Calu3 (cell line): ENCODE measurements at regions not wholly inside any gene's neighbourhood (a gene's known extent, or its start where the extent isn't known, plus 50 kb on each side); places are given as distances from the start of the nearest gene placed in this dataset.

Experiments
- BruUV-seq: library from RNA; stranded (reverse); fragments of 400-500 nt; replicated peaks from 2 replicates; lab custom pipeline; 2021; lab: Mats Ljungman, UMichigan
- CTCF ChIA-PET: fragments of 300-600 bp; sonication (Branson Sonifier 250); formaldehyde crosslinking; loops from one replicate; lab custom pipeline; 2022; ENCODE audit warnings: antibody characterized with exemption; lab: Charles Lee
- DNase-seq: peaks from one replicate; pipeline ENCODE4 v3.0.0; 2022
- H3K27ac Mint-ChIP-seq: one replicate; pipeline ENCODE4 v1.8.0; 2022; ENCODE audit warnings: mixed read lengths; ENCODE audit not compliant: unreplicated experiment
- H3K27me3 Mint-ChIP-seq: one replicate; pipeline ENCODE4 v1.8.0; 2022; ENCODE audit warnings: mixed read lengths; ENCODE audit not compliant: unreplicated experiment
- H3K36me3 Mint-ChIP-seq: one replicate; pipeline ENCODE4 v1.8.0; 2022; ENCODE audit warnings: mild to moderate bottlenecking, moderate library complexity, mixed read lengths; ENCODE audit not compliant: insufficient read depth, unreplicated experiment
- H3K4me1 Mint-ChIP-seq: one replicate; pipeline ENCODE4 v1.8.0; 2022; ENCODE audit warnings: mild to moderate bottlenecking, low read depth, mixed read lengths; ENCODE audit not compliant: unreplicated experiment
- H3K4me3 Mint-ChIP-seq: one replicate; pipeline ENCODE4 v1.8.0; 2022; ENCODE audit warnings: mild to moderate bottlenecking, low read depth, moderate library complexity, mixed read lengths; ENCODE audit not compliant: unreplicated experiment
- H3K9me3 Mint-ChIP-seq: one replicate; pipeline ENCODE4 v1.8.0; 2022; ENCODE audit warnings: low read depth, mixed read lengths; ENCODE audit not compliant: unreplicated experiment
- intact Hi-C: fragments of 100-400 bp; cut with micrococcal nuclease; formaldehyde crosslinking; loops from one replicate; pipeline ENCODE4 v1.10.0; 2022; ENCODE audit not compliant: unreplicated experiment
- TF ChIP-seq, protein P1 (sequence below): fragments of 200-600 bp; IDR thresholded peaks from one replicate; pipeline ENCODE4 v1.8.0; 2022; ENCODE audit warnings: antibody characterized with exemption; ENCODE audit not compliant: unreplicated experiment

DNA sequence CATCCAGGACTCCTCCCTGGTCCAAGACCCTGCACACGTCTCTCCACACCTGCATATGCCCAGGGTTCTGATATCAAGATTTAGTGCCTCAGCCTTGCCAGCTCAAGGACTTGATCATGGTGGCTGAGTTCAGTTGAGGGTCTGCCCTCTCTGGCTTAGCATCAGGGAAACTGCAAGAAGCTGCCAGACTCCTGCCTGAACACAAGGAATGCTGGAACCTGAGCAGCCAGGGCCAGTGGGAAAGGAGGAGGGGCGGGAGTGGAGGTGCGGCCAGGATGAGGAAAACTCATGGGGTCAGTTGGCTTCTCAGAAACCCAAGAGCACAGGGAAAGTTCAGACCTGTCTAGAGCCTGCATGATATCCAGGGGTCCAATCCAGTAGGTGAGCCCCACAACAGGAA is 546.1 kb downstream of the BUD13 start:
- Mint-ChIP-seq H3K4me3 (no peak overlapping the region), H3K4me1 (no peaks in the 10 kb centered on the region), H3K36me3 (no peaks in the 10 kb centered on the region), H3K27ac (no peak overlapping the region), H3K27me3 (peaks cover 67% of the 10 kb centered on the region), H3K9me3 (no peaks in the 10 kb centered on the region)
- CTCF ChIA-PET: no interaction called here
- no peak for DNase-seq
- no TSS peak for BruUV-seq
- intact Hi-C loops: no loop called here
- TF ChIP-seq, protein P1, sequence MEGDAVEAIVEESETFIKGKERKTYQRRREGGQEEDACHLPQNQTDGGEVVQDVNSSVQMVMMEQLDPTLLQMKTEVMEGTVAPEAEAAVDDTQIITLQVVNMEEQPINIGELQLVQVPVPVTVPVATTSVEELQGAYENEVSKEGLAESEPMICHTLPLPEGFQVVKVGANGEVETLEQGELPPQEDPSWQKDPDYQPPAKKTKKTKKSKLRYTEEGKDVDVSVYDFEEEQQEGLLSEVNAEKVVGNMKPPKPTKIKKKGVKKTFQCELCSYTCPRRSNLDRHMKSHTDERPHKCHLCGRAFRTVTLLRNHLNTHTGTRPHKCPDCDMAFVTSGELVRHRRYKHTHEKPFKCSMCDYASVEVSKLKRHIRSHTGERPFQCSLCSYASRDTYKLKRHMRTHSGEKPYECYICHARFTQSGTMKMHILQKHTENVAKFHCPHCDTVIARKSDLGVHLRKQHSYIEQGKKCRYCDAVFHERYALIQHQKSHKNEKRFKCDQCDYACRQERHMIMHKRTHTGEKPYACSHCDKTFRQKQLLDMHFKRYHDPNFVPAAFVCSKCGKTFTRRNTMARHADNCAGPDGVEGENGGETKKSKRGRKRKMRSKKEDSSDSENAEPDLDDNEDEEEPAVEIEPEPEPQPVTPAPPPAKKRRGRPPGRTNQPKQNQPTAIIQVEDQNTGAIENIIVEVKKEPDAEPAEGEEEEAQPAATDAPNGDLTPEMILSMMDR: no peak

DNA sequence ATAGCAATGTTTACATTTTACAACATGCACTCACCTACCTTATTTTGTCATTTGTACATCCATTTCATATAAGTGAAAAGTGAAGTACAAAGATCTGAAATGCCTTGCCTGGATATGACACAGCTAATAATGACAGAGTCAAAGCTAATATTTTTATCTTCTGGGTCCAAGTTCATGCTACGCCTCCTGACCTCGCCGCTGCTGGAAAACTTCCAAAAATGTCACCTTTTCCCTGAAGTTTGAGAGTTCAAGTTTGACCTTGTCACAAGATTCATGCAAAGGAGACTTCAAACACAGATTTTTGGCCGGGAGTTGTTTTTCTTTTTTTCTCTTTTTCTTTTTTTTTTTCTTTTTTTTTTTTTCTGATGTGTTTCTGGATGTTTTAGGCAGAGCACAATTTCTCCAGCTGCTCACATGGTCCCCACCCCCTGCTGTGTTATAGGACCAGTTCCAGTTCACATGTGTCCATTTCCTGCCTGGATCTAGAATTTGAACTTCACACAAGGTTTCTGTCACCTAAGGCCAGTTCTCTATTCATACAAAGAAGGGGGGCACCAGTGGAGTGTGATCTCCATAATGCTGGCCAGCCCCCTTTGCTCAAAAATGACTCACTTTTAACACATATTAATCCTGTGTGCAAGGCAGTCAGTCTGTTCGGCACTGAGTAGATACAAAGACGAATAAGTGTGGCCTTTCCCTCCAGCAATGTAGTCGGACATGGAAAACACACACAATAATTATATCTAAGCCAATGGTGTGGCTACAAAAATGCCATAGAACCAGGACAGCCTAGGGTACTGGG is 546.8 kb downstream of the BUD13 start:
- BruUV-seq: no TSS peak
- TF ChIP-seq, protein P1: no peak
- H3K4me1 Mint-ChIP-seq: no peaks in the 10 kb centered on the region
- H3K27me3 Mint-ChIP-seq: peaks cover 69% of the 10 kb centered on the region
- no peaks in the 10 kb centered on the region for H3K36me3 Mint-ChIP-seq
- H3K4me3 Mint-ChIP-seq: no peak overlapping the region
- CTCF ChIA-PET: no interaction called here
- no peak overlapping the region for H3K27ac Mint-ChIP-seq
- DNase-seq: no peak
- no peaks in the 10 kb centered on the region for H3K9me3 Mint-ChIP-seq
- intact Hi-C loops: loop anchor here (2.0 kb wide), 1 partner anchor 55 kb away; no protein-coding TSS in a partner anchor

DNA sequence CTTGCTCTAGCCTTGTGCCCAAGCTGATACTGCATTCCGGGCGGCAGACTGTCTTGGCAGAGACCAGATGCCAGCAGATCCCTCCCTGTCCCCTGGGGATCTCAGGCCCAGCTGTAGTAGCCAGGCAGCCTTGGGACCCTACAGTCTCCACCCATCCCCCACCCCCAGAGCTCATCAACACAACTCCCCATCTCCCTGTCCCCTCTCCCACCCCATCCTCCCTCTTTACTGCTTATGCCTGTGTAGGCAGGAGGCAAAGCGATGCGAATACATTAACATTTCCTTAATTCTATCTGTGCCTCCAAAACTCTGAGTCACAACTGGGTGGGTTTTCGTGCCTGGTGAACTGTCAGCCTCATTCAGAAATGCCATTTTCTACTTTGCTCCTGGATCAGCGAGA is 547.6 kb downstream of the BUD13 start:
- intact Hi-C loops: loop anchor here (2.0 kb wide), 1 partner anchor 54 kb away; no protein-coding TSS in a partner anchor
- no peaks in the 10 kb centered on the region for H3K9me3 Mint-ChIP-seq
- H3K4me3 Mint-ChIP-seq: no peak overlapping the region
- H3K36me3 Mint-ChIP-seq: no peaks in the 10 kb centered on the region
- peaks cover 69% of the 10 kb centered on the region for H3K27me3 Mint-ChIP-seq
- no peak overlapping the region for H3K27ac Mint-ChIP-seq
- no peak for DNase-seq
- CTCF ChIA-PET: interaction anchor here (0.6 kb wide), 1 partner anchor 258 kb away, joined by 3 read pairs; no protein-coding TSS in a partner anchor
- H3K4me1 Mint-ChIP-seq: no peaks in the 10 kb centered on the region
- no TSS peak for BruUV-seq
- TF ChIP-seq, protein P1: no peak

DNA sequence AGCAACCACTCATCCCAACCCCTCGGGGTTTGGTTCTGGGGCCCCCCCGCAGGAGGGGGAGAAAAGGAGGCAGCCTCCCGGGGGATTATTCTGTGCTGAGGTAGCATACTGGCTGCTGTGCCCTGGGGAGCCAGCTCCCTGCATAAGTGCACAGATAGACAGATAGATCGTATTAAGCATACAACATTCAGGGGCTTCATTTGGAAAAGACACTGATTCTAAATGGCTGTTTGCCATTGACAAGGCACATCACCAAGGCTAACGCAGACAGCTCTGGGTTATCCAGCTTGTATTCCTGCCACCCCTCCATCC is 547.9 kb downstream of the BUD13 start:
- no peak overlapping the region for H3K4me3 Mint-ChIP-seq
- no peaks in the 10 kb centered on the region for H3K36me3 Mint-ChIP-seq
- no peaks in the 10 kb centered on the region for H3K4me1 Mint-ChIP-seq
- BruUV-seq: no TSS peak
- DNase-seq: no peak
- H3K27me3 Mint-ChIP-seq: peaks cover 68% of the 10 kb centered on the region
- no peak overlapping the region for H3K27ac Mint-ChIP-seq
- CTCF ChIA-PET: interaction anchor here (0.6 kb wide), 2 partner anchors 44 to 258 kb away, joined by 3 read pairs; no protein-coding TSS in a partner anchor
- TF ChIP-seq, protein P1: no peak
- H3K9me3 Mint-ChIP-seq: no peaks in the 10 kb centered on the region
- intact Hi-C loops: loop anchor here (2.0 kb wide), 1 partner anchor 54 kb away; no protein-coding TSS in a partner anchor
